ENCODE measurements at regions not wholly inside any gene's neighbourhood (a gene's known extent, or its start where the extent isn't known, plus 50 kb on each side); places are given as distances from the start of the nearest gene placed in this dataset.
"Not testable (repeated sequence)": the region's sequence is repeated elsewhere in the genome, so short reads cannot be mapped to it uniquely, and the experiment has no call there.

DNA sequence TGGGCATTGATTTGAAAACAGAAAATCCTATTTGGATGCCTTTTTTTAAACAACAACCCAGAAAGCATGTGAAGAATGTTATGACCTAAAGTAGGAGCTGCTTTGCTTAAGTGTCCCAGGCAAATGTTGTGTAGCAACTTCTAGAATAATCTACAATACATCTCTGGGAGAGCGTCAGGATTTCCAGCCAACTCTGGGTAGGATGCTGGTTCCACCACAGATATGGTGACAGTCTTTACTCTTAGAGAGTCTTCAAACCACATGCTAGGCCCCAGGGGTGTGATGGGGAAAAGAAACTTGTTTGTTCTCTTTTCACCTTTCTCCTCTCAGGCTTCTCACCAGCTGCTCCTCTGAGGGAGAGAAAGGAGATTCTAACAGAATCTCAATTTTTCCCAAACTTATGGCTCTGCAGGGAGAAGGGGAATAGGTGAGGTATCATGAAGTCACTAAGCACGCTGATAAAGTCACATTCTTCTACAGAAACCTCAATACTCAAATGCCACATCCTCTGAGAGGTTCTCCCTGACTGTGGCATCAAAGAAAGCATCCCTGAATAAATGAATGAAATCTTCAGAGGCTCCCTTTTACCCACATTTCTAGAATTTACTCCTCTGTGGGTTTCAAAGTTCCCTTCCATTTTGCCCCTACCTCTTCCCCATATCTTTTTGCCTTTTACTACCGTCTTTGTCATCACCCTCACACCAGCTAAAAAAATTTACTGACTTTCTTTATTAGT is 171.6 kb upstream of the RAI2 start:
- TF ChIP-seq POLR2A (IDR thresholded peaks at IDR 0.05): no peak
- TF ChIP-seq, protein P1, sequence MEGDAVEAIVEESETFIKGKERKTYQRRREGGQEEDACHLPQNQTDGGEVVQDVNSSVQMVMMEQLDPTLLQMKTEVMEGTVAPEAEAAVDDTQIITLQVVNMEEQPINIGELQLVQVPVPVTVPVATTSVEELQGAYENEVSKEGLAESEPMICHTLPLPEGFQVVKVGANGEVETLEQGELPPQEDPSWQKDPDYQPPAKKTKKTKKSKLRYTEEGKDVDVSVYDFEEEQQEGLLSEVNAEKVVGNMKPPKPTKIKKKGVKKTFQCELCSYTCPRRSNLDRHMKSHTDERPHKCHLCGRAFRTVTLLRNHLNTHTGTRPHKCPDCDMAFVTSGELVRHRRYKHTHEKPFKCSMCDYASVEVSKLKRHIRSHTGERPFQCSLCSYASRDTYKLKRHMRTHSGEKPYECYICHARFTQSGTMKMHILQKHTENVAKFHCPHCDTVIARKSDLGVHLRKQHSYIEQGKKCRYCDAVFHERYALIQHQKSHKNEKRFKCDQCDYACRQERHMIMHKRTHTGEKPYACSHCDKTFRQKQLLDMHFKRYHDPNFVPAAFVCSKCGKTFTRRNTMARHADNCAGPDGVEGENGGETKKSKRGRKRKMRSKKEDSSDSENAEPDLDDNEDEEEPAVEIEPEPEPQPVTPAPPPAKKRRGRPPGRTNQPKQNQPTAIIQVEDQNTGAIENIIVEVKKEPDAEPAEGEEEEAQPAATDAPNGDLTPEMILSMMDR (IDR thresholded peaks at IDR 0.05 in 8 of 11, conservative IDR thresholded peaks at IDR 0.05 in 3 of 11): no peak
- no peak for TF ChIP-seq POLR2AphosphoS5 (IDR thresholded peaks at IDR 0.05)
- Histone ChIP-seq H3K9me3 (peaks cover 0 to 7% (median 0%) of the 10 kb centered on the region in 8 donors), H3K4me1 (no peaks in the 10 kb centered on the region), H3K36me3 (no peaks in the 10 kb centered on the region), H3K4me3 (no peak overlapping the region), H3K27ac (no peak overlapping the region), H3K27me3 (replicated peaks in 1 of 7) (peaks cover 0 to under 1% (median 0%) of the 10 kb centered on the region in 7 donors)
- WGBS, 5 donors: 65 to 93% (median 72%) methylated on average over 2 to 3 of the region's 3 CpGs
- no peak for DNase-seq
- intact Hi-C loops (cut with DNase I; ENCODE audit: low total_unique reads): no loop called here

DNA sequence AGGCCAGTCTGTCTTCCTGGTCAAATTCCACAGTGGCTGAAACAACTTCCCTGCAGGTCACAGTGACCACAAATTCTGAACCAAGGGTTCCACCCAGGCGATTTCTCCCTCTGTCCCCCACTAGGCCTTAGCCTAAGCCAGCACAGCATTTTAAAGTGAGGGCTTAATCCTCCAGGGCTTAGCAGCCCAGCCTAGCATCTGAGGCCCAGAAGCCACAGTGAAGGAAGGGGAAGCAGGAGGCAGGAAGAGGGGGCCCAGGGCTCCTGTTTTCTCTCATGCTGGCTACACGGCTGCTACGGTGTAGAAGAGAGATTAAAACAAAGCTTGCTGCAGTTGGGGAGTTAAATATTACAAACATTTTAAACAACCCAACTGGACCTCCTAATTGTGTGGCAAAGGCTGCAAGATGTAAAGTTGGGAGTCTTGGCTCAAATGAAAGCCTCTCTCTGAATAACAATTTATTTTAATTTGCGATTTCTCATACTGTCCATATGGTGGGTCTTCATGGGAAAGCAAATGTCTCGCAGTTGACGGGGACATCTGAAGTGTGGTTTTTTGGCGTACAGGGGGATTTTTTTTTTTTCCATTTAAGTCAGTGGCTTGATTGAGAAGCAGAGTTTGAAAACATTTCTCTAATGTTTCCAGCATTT is 170.8 kb upstream of the RAI2 start:
- DNase-seq: no peak
- H3K27me3 ChIP-seq (replicated peaks in 1 of 7): peaks cover 0 to 8% (median 0%) of the 10 kb centered on the region in 7 donors
- TF ChIP-seq POLR2AphosphoS5 (IDR thresholded peaks at IDR 0.05) (no peak), POLR2A (IDR thresholded peaks at IDR 0.05) (no peak)
- TF ChIP-seq, protein P1 (IDR thresholded peaks at IDR 0.05 in 8 of 11, conservative IDR thresholded peaks at IDR 0.05 in 3 of 11): no peak
- no peak overlapping the region for H3K27ac ChIP-seq
- no peaks in the 10 kb centered on the region for H3K4me1 ChIP-seq
- peaks cover 0 to 7% (median 0%) of the 10 kb centered on the region in 8 donors for H3K9me3 ChIP-seq
- no peaks in the 10 kb centered on the region for H3K36me3 ChIP-seq
- 55 to 72% (median 60%) methylated on average over 6 to 7 of the region's 7 CpGs for WGBS, 5 donors
- intact Hi-C loops (cut with DNase I; ENCODE audit: low total_unique reads): no loop called here
- H3K4me3 ChIP-seq: no peak overlapping the region

DNA sequence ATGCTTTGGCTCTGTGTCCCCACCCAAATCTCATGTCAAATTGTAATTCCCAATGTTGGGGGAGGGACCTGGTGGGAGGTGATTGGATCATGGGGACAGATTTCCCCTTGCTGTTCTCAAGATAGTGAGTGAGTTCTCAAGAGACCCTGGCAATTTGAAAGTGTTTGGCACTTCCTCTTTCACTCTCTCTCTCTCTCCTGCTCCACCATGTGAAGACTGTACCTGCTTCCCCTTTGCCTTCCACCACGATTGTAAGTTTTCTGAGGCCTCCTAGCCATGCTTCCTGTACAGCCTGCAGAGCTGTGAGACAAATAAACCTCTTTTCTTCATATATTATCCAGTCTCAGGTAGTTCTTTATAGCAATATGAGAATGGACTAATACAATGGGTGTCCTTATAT is 169.6 kb upstream of the RAI2 start:
- DNase-seq; H3K4me1 ChIP-seq; H3K27me3 ChIP-seq (replicated peaks in 1 of 7); H3K4me3 ChIP-seq; H3K27ac ChIP-seq; H3K36me3 ChIP-seq; intact Hi-C loops (cut with DNase I; ENCODE audit: low total_unique reads); H3K9me3 ChIP-seq: not testable (repeated sequence)
- 22 to 40% (median 24%) methylated on average over 1 of the region's 1 CpG for WGBS, 5 donors

DNA sequence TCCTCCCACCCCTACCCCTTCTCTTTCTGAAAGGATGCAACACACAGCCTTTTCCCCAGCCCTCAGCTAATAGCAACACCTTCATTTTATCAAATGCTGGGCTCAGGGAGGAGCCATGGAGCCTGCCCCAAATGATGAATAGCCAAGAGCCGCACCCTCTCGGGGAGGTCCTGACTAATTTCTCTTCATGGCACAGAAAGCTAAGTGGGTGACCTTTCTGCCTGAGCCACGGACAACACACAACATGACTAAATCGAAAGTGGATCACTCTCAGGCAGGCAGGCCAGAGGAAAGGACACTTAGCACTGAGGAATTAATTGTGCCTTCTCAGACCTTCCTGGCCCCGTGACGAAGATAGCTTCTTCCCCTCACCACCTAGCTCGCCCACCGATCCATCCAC is 165.1 kb upstream of the RAI2 start:
- Histone ChIP-seq H3K27me3 (replicated peaks in 1 of 7) (peaks cover 0 to 15% (median 0%) of the 10 kb centered on the region in 7 donors), H3K27ac (no peak overlapping the region), H3K36me3 (no peaks in the 10 kb centered on the region), H3K9me3 (peaks cover 0 to 5% (median 0%) of the 10 kb centered on the region in 8 donors), H3K4me1 (no peaks in the 10 kb centered on the region), H3K4me3 (no peak overlapping the region)
- no peak for TF ChIP-seq POLR2A (IDR thresholded peaks at IDR 0.05)
- TF ChIP-seq, protein P1 (IDR thresholded peaks at IDR 0.05 in 8 of 11, conservative IDR thresholded peaks at IDR 0.05 in 3 of 11): no peak
- 47 to 72% (median 61%) methylated on average over 8 of the region's 8 CpGs for WGBS, 5 donors
- DNase-seq: no peak
- intact Hi-C loops (cut with DNase I; ENCODE audit: low total_unique reads): no loop called here
